HEK293 (cell line): ENCODE measurements at regions not wholly inside any gene's neighbourhood (a gene's known extent, or its start where the extent isn't known, plus 50 kb on each side); places are given as distances from the start of the nearest gene placed in this dataset.

Experiments used
- CTCF ChIA-PET: fragments of 350-600 bp; formaldehyde crosslinking; extraction: SDS; loops from one replicate; lab custom pipeline; 2021; ENCODE audit warnings: antibody characterized with exemption; lab: Yijun Ruan, JAX
- POLR2A ChIA-PET: fragments of 300-600 bp; formaldehyde crosslinking; extraction: SDS; loops from one replicate; lab custom pipeline; 2020; ENCODE audit warnings: antibody characterized with exemption, inconsistent platforms; lab: Yijun Ruan, JAX
- H3K27ac ChIP-seq: fragments of 200-500 bp; sonication (Bioruptor generic); 2 replicates; pipeline ENCODE4 v1.5.1; 2014; ENCODE audit warnings: low read depth, low read length, control low read depth, inconsistent platforms; ENCODE audit errors: extremely low read depth
- H3K36me3 ChIP-seq, 2 experiments: fragments of 200-500 bp in 1 of 2; sonication (Bioruptor generic) in 1 of 2; 1 replicate in 1 of 2; 2 replicates in 1 of 2; pipeline ENCODE4 v1.5.1; 2014 to 2017; ENCODE audit warnings: inconsistent platforms in 2 of 2, low read length in 2 of 2; ENCODE audit not compliant: control insufficient read depth in 2 of 2, insufficient read depth in 1 of 2
- H3K4me1 ChIP-seq: fragments of 200-500 bp; sonication (Bioruptor generic); 2 replicates; pipeline ENCODE4 v1.5.1; 2014; ENCODE audit warnings: mild to moderate bottlenecking, low read length, inconsistent platforms; ENCODE audit not compliant: control insufficient read depth, insufficient read depth
- H3K4me3 ChIP-seq: 2 replicates; pipeline ENCODE4 v1.5.1; 2011; ENCODE audit warnings: low read depth, mild to moderate bottlenecking, control low read depth, low read length, moderate library complexity
- H3K9me3 ChIP-seq: fragments of 200-500 bp; sonication (Bioruptor generic); 2 replicates; pipeline ENCODE4 v1.5.1; 2014; ENCODE audit warnings: low read depth, low read length, inconsistent platforms; ENCODE audit not compliant: control insufficient read depth, insufficient read depth
- FEZF1 ChIP-seq: fragments of 450-650 bp; formaldehyde crosslinking; IDR thresholded peaks from 2 replicates; pipeline ENCODE4 v1.5.1; 2016; ENCODE audit warnings: missing biosample characterization, missing genetic modification characterization
- SP7 ChIP-seq: fragments of 450-650 bp; formaldehyde crosslinking; IDR thresholded peaks from 2 replicates; pipeline ENCODE4 v1.5.1; 2016; ENCODE audit warnings: missing biosample characterization, missing genetic modification characterization
- YY2 ChIP-seq: fragments of 450-650 bp; formaldehyde crosslinking; IDR thresholded peaks from 2 replicates; pipeline ENCODE4 v1.5.1; 2016; ENCODE audit warnings: missing biosample characterization, missing genetic modification characterization
- ZFP41 ChIP-seq: fragments of 450-650 bp; formaldehyde crosslinking; IDR thresholded peaks from 2 replicates; pipeline ENCODE4 v1.5.1; 2016; ENCODE audit warnings: missing biosample characterization, missing genetic modification characterization, borderline replicate concordance
- ZNF138 ChIP-seq: fragments of 450-650 bp; formaldehyde crosslinking; IDR thresholded peaks from 2 replicates; pipeline ENCODE4 v1.5.1; 2016; ENCODE audit warnings: missing biosample characterization, missing genetic modification characterization, borderline replicate concordance
- ZNF248 ChIP-seq: fragments of 450-650 bp; formaldehyde crosslinking; IDR thresholded peaks from 2 replicates; pipeline ENCODE4 v1.5.1; 2017; ENCODE audit warnings: missing biosample characterization, missing genetic modification characterization
- ZNF266 ChIP-seq: fragments of 450-650 bp; formaldehyde crosslinking; IDR thresholded peaks from 2 replicates; pipeline ENCODE4 v1.5.1; 2016; ENCODE audit warnings: missing biosample characterization, missing genetic modification characterization, low read depth
- ZNF350 ChIP-seq: fragments of 450-650 bp; formaldehyde crosslinking; IDR thresholded peaks from 2 replicates; pipeline ENCODE4 v1.5.0; 2017; ENCODE audit warnings: missing biosample characterization, mild to moderate bottlenecking, missing genetic modification characterization
- ZNF433 ChIP-seq: fragments of 450-650 bp; formaldehyde crosslinking; IDR thresholded peaks from 2 replicates; pipeline ENCODE4 v1.5.1; 2016; ENCODE audit warnings: missing biosample characterization, missing genetic modification characterization, low read depth
- ZNF585B ChIP-seq: fragments of 450-650 bp; formaldehyde crosslinking; IDR thresholded peaks from 2 replicates; pipeline ENCODE4 v1.5.1; 2016; ENCODE audit warnings: missing biosample characterization, missing genetic modification characterization
- ZNF768 ChIP-seq: fragments of 450-650 bp; formaldehyde crosslinking; IDR thresholded peaks from 2 replicates; pipeline ENCODE4 v1.5.1; 2018; ENCODE audit warnings: missing biosample characterization, mild to moderate bottlenecking, missing genetic modification characterization
- ZNF791 ChIP-seq: fragments of 450-650 bp; formaldehyde crosslinking; IDR thresholded peaks from 2 replicates; pipeline ENCODE4 v1.5.1; 2016; ENCODE audit warnings: missing biosample characterization, missing genetic modification characterization
- ZXDB ChIP-seq: fragments of 450-650 bp; formaldehyde crosslinking; IDR thresholded peaks from 2 replicates; pipeline ENCODE4 v1.5.1; 2016; ENCODE audit warnings: missing biosample characterization, missing genetic modification characterization
- TF ChIP-seq, protein P1 (sequence below): fragments of 450-650 bp; formaldehyde crosslinking; IDR thresholded peaks from 2 replicates; pipeline ENCODE4 v1.5.1; 2016; ENCODE audit warnings: missing biosample characterization, missing genetic modification characterization, low read depth
- TF ChIP-seq, protein P2 (sequence below): fragments of 450-650 bp; formaldehyde crosslinking; IDR thresholded peaks from 2 replicates; pipeline ENCODE4 v1.5.1; 2016; ENCODE audit warnings: missing biosample characterization, missing genetic modification characterization
- TF ChIP-seq, protein P3 (sequence below): fragments of 450-650 bp; formaldehyde crosslinking; IDR thresholded peaks from 2 replicates; pipeline ENCODE4 v1.5.1; 2016; ENCODE audit warnings: missing biosample characterization, missing genetic modification characterization
- TF ChIP-seq, protein P4 (sequence below): fragments of 450-650 bp; formaldehyde crosslinking; IDR thresholded peaks from 2 replicates; pipeline ENCODE4 v1.5.1; 2016; ENCODE audit warnings: missing biosample characterization, missing genetic modification characterization
- TF ChIP-seq, protein P5 (sequence below): fragments of 450-650 bp; formaldehyde crosslinking; IDR thresholded peaks from 2 replicates; pipeline ENCODE4 v1.5.1; 2016; ENCODE audit warnings: missing biosample characterization, missing genetic modification characterization
- TF ChIP-seq, protein P6 (sequence below): fragments of 450-650 bp; formaldehyde crosslinking; IDR thresholded peaks from 2 replicates; pipeline ENCODE4 v1.5.1; 2016; ENCODE audit warnings: missing biosample characterization, missing genetic modification characterization

DNA sequence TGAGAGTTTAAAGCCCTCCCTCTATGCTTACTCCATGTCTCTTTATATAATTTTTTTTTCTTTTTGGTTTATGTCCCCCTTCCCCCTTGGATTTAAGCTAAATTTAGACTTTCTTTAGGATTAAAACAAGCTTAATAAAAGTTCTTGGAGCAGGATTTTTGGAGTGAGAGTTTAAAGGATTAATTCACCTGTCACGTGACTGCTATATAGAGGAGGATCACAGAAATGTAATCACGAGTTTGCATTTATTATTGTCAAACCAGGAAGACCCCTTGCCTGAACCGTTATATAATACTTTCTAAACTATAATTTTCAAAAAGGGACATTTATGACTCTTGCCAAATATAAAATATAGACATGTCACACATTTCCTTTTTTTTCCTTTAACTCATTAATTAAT is 78.1 kb upstream of the IMMP2L start:
- TF ChIP-seq, protein P1, sequence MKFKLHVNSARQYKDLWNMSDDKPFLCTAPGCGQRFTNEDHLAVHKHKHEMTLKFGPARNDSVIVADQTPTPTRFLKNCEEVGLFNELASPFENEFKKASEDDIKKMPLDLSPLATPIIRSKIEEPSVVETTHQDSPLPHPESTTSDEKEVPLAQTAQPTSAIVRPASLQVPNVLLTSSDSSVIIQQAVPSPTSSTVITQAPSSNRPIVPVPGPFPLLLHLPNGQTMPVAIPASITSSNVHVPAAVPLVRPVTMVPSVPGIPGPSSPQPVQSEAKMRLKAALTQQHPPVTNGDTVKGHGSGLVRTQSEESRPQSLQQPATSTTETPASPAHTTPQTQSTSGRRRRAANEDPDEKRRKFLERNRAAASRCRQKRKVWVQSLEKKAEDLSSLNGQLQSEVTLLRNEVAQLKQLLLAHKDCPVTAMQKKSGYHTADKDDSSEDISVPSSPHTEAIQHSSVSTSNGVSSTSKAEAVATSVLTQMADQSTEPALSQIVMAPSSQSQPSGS (tag by site-specific recombination), result no peak
- TF ChIP-seq ZNF350 (tag by site-specific recombination), result no peak
- no peak for TF ChIP-seq YY2
- TF ChIP-seq FEZF1 (tag by site-specific recombination), result no peak
- TF ChIP-seq, protein P2, sequence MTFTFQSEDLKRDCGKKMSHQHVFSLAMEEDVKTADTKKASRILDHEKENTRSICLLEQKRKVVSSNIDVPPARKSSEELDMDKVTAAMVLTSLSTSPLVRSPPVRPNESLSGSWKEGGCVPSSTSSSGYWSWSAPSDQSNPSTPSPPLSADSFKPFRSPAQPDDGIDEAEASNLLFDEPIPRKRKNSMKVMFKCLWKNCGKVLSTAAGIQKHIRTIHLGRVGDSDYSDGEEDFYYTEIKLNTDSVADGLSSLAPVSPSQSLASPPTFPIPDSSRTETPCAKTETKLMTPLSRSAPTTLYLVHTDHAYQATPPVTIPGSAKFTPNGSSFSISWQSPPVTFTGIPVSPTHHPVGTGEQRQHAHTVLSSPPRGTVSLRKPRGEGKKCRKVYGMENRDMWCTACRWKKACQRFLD (tag by site-specific recombination), result no peak
- TF ChIP-seq SP7 (tag by site-specific recombination), result no peak
- TF ChIP-seq, protein P3, sequence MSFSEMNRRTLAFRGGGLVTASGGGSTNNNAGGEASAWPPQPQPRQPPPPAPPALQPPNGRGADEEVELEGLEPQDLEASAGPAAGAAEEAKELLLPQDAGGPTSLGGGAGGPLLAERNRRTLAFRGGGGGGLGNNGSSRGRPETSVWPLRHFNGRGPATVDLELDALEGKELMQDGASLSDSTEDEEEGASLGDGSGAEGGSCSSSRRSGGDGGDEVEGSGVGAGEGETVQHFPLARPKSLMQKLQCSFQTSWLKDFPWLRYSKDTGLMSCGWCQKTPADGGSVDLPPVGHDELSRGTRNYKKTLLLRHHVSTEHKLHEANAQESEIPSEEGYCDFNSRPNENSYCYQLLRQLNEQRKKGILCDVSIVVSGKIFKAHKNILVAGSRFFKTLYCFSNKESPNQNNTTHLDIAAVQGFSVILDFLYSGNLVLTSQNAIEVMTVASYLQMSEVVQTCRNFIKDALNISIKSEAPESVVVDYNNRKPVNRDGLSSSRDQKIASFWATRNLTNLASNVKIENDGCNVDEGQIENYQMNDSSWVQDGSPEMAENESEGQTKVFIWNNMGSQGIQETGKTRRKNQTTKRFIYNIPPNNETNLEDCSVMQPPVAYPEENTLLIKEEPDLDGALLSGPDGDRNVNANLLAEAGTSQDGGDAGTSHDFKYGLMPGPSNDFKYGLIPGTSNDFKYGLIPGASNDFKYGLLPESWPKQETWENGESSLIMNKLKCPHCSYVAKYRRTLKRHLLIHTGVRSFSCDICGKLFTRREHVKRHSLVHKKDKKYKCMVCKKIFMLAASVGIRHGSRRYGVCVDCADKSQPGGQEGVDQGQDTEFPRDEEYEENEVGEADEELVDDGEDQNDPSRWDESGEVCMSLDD (tag by site-specific recombination), result no peak
- no peak for TF ChIP-seq ZFP41
- TF ChIP-seq ZNF791, result no peak
- TF ChIP-seq, protein P4, sequence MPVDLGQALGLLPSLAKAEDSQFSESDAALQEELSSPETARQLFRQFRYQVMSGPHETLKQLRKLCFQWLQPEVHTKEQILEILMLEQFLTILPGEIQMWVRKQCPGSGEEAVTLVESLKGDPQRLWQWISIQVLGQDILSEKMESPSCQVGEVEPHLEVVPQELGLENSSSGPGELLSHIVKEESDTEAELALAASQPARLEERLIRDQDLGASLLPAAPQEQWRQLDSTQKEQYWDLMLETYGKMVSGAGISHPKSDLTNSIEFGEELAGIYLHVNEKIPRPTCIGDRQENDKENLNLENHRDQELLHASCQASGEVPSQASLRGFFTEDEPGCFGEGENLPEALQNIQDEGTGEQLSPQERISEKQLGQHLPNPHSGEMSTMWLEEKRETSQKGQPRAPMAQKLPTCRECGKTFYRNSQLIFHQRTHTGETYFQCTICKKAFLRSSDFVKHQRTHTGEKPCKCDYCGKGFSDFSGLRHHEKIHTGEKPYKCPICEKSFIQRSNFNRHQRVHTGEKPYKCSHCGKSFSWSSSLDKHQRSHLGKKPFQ (tag by site-specific recombination), result no peak
- no peak for TF ChIP-seq ZNF433 (tag by site-specific recombination)
- TF ChIP-seq, protein P5, sequence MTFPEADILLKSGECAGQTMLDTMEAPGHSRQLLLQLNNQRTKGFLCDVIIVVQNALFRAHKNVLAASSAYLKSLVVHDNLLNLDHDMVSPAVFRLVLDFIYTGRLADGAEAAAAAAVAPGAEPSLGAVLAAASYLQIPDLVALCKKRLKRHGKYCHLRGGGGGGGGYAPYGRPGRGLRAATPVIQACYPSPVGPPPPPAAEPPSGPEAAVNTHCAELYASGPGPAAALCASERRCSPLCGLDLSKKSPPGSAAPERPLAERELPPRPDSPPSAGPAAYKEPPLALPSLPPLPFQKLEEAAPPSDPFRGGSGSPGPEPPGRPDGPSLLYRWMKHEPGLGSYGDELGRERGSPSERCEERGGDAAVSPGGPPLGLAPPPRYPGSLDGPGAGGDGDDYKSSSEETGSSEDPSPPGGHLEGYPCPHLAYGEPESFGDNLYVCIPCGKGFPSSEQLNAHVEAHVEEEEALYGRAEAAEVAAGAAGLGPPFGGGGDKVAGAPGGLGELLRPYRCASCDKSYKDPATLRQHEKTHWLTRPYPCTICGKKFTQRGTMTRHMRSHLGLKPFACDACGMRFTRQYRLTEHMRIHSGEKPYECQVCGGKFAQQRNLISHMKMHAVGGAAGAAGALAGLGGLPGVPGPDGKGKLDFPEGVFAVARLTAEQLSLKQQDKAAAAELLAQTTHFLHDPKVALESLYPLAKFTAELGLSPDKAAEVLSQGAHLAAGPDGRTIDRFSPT (tag by site-specific recombination), result no peak
- TF ChIP-seq ZNF248 (tag by site-specific recombination), result no peak
- no peak for TF ChIP-seq ZNF266 (tag by site-specific recombination)
- TF ChIP-seq ZNF138 (tag by site-specific recombination), result no peak
- TF ChIP-seq ZNF768 (tag by site-specific recombination), result no peak
- no peak for TF ChIP-seq ZXDB (tag by site-specific recombination)
- TF ChIP-seq, protein P6, sequence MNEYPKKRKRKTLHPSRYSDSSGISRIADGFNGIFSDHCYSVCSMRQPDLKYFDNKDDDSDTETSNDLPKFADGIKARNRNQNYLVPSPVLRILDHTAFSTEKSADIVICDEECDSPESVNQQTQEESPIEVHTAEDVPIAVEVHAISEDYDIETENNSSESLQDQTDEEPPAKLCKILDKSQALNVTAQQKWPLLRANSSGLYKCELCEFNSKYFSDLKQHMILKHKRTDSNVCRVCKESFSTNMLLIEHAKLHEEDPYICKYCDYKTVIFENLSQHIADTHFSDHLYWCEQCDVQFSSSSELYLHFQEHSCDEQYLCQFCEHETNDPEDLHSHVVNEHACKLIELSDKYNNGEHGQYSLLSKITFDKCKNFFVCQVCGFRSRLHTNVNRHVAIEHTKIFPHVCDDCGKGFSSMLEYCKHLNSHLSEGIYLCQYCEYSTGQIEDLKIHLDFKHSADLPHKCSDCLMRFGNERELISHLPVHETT (tag by site-specific recombination), result no peak
- no peak for TF ChIP-seq ZNF585B

More for the DNA sequence above, 78.1 kb upstream of the IMMP2L start:
- Histone ChIP-seq H3K4me1 (no peaks in the 10 kb centered on the region), H3K36me3 (no peaks in the 10 kb centered on the region), H3K9me3 (no peaks in the 10 kb centered on the region), H3K27ac (no peak overlapping the region), H3K4me3 (no peak overlapping the region)
- CTCF ChIA-PET, result interaction anchor here (0.6 kb wide), 1 partner anchor 143 kb away, joined by 4 read pairs; no protein-coding TSS in a partner anchor
- POLR2A ChIA-PET, result no interaction called here
